ENCODE measurements at regions not wholly inside any gene's neighbourhood (a gene's known extent, or its start where the extent isn't known, plus 50 kb on each side); places are given as distances from the start of the nearest gene placed in this dataset.

DNA sequence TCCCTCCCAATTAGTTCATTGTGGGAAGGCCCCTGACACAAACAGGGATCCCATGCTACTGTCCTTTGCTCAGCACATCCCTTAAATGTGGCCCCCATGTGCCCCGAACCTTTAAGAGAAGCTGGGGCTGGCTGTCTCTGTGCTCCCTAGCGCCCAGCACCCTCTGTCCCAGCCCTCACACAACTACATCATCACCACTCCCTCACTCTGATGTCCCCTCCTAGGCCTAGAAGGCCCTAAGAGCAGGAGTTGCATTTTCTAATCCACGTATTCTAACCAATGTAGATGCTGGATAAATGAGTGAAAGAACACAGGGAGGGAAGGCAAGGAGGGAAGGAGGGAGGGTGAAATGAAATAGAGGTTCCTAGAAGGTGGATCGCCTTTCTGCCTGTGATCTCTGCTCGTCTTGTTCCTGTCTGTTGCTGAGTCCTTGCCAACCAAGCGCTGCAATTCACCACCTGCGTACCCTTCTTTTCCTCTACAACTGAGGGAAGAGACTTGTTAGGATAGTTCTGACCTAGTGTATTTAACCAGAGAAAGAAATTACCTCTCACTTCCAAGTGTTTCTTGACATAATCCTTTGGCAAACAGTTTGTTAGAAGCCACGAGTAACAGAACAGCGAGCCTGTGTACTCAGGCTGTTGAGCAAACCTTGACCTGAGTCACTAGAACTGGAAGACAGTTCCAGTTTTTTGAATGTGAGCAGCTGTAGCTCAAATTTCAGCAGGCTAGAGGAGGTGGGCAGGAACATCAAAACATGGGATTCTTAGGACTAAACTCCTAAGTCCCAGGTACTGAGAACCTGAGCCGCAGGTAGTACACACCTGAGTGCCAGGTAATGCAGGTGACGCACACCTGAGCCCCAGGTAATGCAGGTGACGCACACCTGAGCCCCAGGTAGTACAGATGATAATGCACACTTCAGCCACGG is 181.5 kb upstream of the ID2 start:
- ChIA-PET CTCF (no interaction called here), POLR2A (no interaction called here)
- Histone ChIP-seq H3K4me3 (ENCODE audit: low read depth, low read length) (no peak overlapping the region), H3K27ac (ENCODE audit: extremely low read depth, low read depth, low read length) (no peak overlapping the region), H3K9me3 (ENCODE audit: control insufficient read depth, insufficient read depth, low read depth, low read length) (no peaks in the 10 kb centered on the region), H3K36me3 (ENCODE audit: control insufficient read depth in 2 of 2, insufficient read depth in 1 of 2, low read length in 2 of 2) (no peaks in the 10 kb centered on the region), H3K4me1 (ENCODE audit: control insufficient read depth, insufficient read depth, low read length) (no peaks in the 10 kb centered on the region)
- TF ChIP-seq ZNF791 (tag by site-specific recombination; IDR thresholded peaks at IDR 0.05): no peak
- TF ChIP-seq ZEB2 (tag by site-specific recombination; IDR thresholded peaks at IDR 0.05): peak; percentile 92

DNA sequence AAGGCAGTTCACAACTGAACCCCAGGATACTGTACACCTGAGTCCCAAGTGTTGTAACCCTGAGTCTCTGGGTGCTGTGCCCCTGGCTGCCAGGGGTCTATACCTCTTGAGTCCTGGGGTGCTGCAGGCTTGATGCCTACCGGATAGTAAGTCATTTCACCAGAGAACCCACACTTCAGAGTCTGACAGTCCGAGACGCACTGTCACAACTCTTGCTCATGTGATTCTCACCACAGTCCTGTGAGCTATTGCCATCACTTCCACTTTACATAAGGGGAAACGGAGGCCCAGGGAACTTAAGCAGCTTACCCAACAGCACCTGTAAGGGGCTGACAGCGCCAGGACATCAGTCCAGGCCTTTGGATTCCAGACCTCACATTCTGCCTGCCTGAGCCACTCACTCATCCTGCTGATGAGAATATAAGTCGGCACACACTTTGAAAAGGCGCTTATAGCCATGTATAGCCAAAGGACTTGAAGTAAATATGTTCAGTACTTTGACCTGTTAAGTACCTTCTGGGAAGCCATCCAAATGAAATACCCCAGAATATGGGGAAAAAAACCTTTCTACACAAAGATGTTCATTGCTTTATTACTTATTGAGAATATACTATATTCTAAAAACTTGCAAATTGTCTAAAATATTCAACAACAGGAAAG is 180.7 kb upstream of the ID2 start:
- TF ChIP-seq ZNF785 (tag by site-specific recombination; IDR thresholded peaks at IDR 0.05): no peak
- TF ChIP-seq, protein P1, sequence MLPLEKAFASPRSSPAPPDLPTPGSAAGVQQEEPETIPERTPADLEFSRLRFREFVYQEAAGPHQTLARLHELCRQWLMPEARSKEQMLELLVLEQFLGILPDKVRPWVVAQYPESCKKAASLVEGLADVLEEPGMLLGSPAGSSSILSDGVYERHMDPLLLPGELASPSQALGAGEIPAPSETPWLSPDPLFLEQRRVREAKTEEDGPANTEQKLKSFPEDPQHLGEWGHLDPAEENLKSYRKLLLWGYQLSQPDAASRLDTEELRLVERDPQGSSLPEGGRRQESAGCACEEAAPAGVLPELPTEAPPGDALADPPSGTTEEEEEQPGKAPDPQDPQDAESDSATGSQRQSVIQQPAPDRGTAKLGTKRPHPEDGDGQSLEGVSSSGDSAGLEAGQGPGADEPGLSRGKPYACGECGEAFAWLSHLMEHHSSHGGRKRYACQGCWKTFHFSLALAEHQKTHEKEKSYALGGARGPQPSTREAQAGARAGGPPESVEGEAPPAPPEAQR (tag by site-specific recombination; IDR thresholded peaks at IDR 0.05): no peak
- 0 out of 2 replicates have a peak, but pooled peaks have one; percentile 7 for TF ChIP-seq ZEB2 (tag by site-specific recombination; IDR thresholded peaks at IDR 0.05)
- no peaks in the 10 kb centered on the region for H3K9me3 ChIP-seq (ENCODE audit: control insufficient read depth, insufficient read depth, low read depth, low read length)
- H3K4me3 ChIP-seq (ENCODE audit: low read depth, low read length): no peak overlapping the region
- H3K27ac ChIP-seq (ENCODE audit: extremely low read depth, low read depth, low read length): no peak overlapping the region
- no peaks in the 10 kb centered on the region for H3K4me1 ChIP-seq (ENCODE audit: control insufficient read depth, insufficient read depth, low read length)
- no peaks in the 10 kb centered on the region for H3K36me3 ChIP-seq (ENCODE audit: control insufficient read depth in 2 of 2, insufficient read depth in 1 of 2, low read length in 2 of 2)
- CTCF ChIA-PET: interaction anchor here (0.7 kb wide), 1 partner anchor 81 kb away, joined by 3 read pairs; no protein-coding TSS in a partner anchor
- POLR2A ChIA-PET: no interaction called here

DNA sequence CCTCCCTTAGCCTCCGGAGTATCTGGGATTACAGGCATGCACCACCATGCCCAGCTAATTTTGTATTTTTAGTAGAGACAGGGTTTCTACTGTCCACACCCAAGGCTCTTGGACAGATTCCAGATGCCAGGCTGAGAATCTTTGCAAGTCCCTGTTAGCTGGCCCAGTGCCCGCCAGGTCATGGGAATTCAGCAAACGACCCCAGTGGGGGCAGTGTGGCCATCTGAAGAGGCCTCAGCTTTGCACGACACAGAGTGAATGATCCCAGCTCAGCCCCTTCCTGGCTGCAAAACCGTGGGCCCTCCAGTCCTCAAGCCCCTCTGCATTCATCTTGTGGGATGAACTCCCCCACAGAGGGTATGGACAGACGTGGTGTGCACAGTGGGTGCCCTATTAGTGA is 179.5 kb upstream of the ID2 start:
- CTCF ChIA-PET: no interaction called here
- Histone ChIP-seq H3K4me3 (ENCODE audit: low read depth, low read length) (no peak overlapping the region), H3K27ac (ENCODE audit: extremely low read depth, low read depth, low read length) (no peak overlapping the region), H3K9me3 (ENCODE audit: control insufficient read depth, insufficient read depth, low read depth, low read length) (no peaks in the 10 kb centered on the region), H3K36me3 (ENCODE audit: control insufficient read depth in 2 of 2, insufficient read depth in 1 of 2, low read length in 2 of 2) (no peaks in the 10 kb centered on the region), H3K4me1 (ENCODE audit: control insufficient read depth, insufficient read depth, low read length) (no peaks in the 10 kb centered on the region)
- no peak for TF ChIP-seq ZNF776 (tag by site-specific recombination; IDR thresholded peaks at IDR 0.05; ENCODE audit: borderline replicate concordance)
- no peak for TF ChIP-seq ZNF184 (tag by site-specific recombination; IDR thresholded peaks at IDR 0.05)
- TF ChIP-seq, protein P1 (tag by site-specific recombination; IDR thresholded peaks at IDR 0.05): no peak
- TF ChIP-seq ZNF600 (tag by site-specific recombination; IDR thresholded peaks at IDR 0.05): no peak
- no peak for TF ChIP-seq FEZF1 (tag by site-specific recombination; IDR thresholded peaks at IDR 0.05)
- TF ChIP-seq ZNF138 (tag by site-specific recombination; IDR thresholded peaks at IDR 0.05; ENCODE audit: borderline replicate concordance): no peak
- no peak for TF ChIP-seq GLIS1 (tag by site-specific recombination; IDR thresholded peaks at IDR 0.05)
- TF ChIP-seq ZNF623 (tag by site-specific recombination; IDR thresholded peaks at IDR 0.05): no peak
- no peak for TF ChIP-seq ZNF544 (tag by site-specific recombination; IDR thresholded peaks at IDR 0.05)
- TF ChIP-seq, protein P2, sequence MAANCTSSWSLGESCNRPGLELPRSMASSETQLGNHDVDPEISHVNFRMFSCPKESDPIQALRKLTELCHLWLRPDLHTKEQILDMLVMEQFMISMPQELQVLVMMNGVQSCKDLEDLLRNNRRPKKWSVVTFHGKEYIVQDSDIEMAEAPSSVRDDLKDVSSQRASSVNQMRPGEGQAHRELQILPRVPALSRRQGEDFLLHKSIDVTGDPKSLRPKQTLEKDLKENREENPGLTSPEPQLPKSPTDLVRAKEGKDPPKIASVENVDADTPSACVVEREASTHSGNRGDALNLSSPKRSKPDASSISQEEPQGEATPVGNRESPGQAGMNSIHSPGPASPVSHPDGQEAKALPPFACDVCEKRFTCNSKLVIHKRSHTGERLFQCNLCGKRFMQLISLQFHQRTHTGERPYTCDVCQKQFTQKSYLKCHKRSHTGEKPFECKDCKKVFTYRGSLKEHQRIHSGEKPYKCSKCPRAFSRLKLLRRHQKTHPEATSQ (tag by site-specific recombination; IDR thresholded peaks at IDR 0.05): no peak
- no peak for TF ChIP-seq ZBTB20 (tag by site-specific recombination; IDR thresholded peaks at IDR 0.05)
- POLR2A ChIA-PET: no interaction called here
